IPS-NIHi7 (cell line): ENCODE measurements at regions not wholly inside any gene's neighbourhood (a gene's known extent, or its start where the extent isn't known, plus 50 kb on each side); places are given as distances from the start of the nearest gene placed in this dataset.
A peak's percentile ranks its signal among the peaks of the same experiment; 100 is the strongest.

Source experiments
- DNase-seq: peaks from one replicate; pipeline ENCODE4 v3.0.0; 2012; ENCODE audit warnings: mixed read lengths; ENCODE audit errors: extremely low spot score

DNA sequence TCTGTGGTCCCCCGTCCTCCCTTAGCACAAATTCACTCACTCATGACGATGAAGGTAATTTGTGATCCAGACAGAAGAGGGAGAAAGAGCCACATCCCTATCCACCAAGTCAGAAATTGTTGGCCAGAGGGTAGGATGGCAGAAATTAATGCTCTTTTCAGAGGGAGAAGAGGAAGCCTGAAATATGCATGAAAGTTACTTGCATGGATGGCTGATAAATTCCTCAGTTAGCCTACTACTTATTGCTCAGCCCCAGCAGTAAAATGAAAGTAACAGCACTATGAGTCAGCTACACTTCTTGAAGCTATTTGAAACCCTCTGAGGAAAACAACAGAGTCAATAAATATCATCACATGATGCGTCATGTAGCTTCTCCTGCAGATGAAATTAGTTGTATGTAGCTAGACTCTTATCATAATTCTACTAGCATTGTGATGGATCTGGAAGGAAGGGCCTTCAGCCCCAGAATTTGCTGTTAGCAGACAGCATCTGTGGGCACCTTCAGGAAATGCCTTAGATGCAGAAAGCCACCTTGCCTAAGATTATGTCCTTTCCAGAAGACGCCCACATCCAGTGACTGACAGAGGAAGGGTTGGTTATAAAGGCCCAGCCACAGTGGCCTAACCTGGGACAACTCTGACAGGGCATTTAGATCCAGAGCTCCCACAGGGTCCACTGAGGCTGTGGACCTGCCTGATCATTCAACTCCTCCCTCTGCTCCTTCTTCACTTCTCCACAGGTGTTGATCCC, 81.2 kb upstream of the CCDC112 start:
- DNase-seq, result no peak

DNA sequence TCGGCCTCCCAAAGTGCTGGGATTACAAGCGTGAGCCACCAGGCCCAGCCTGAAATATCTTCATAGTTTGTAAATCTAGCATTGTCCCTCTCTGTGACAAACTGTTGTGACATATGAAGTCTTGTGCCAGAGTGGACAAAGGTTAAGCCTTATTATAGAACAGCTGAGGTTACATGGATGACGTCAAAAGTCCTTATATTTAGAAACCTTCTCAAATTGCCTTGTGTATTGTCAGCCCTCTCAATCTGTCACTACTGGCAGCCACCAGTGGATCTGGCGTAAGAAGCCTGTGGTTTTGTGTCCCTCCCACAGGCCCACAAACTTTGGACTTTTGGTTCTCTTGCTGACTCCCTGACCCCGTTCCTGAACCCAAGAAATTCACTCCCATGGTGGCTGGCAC, 79.4 kb upstream of the CCDC112 start:
- no peak for DNase-seq

DNA sequence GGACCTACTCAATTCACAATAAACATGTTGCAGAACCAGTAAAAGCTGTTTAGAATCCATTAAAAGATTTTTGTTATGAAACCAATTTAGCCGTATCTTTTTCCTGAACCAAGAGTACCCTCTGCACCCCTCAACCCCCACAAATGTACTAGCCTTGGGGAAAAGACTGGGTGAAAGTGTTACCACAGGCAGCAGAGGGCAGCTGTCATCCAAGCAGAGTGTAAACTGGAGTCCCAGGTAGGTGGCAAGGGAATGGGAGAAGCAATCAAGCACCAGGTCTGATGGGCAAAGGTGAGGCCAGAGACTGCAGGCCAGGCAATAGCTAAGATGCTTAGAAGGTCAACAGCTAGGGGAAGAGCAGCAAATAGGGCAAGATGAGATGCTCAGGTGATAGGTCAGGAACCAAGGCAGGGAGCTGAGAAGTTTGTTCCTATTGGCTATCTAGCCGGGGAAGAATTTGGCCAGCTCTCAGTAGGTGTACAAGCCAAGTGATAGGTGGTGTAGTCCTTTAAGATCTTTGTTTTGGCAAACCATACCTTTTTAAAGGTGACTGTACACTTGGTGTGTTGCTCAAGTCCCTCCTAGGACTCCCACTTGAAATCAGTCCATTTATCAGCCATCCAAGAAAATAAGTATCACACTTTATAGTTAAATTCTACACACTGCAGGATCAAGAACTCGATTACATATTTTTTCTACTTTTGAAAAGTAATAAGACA, 77.8 kb upstream of the CCDC112 start:
- no peak for DNase-seq

DNA sequence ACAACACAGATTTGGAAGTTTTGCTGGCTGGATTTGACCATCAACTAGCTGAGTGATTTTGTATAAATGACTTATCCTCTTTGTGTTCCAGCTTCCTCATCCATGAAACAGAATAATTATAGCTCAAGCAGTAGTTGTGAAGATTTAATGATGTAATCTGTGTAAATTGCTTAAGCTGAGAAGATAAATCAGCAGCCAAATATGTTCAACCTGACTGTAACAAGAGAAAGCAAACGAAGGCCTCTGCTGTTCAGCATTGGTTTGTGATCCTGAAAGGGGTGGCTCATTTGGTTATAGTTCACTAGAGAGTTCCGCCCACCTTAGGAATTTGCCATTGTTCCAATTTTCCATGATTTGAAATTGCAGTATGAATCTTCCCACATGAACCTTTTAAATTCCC, 75.7 kb upstream of the CCDC112 start:
- no peak for DNase-seq

DNA sequence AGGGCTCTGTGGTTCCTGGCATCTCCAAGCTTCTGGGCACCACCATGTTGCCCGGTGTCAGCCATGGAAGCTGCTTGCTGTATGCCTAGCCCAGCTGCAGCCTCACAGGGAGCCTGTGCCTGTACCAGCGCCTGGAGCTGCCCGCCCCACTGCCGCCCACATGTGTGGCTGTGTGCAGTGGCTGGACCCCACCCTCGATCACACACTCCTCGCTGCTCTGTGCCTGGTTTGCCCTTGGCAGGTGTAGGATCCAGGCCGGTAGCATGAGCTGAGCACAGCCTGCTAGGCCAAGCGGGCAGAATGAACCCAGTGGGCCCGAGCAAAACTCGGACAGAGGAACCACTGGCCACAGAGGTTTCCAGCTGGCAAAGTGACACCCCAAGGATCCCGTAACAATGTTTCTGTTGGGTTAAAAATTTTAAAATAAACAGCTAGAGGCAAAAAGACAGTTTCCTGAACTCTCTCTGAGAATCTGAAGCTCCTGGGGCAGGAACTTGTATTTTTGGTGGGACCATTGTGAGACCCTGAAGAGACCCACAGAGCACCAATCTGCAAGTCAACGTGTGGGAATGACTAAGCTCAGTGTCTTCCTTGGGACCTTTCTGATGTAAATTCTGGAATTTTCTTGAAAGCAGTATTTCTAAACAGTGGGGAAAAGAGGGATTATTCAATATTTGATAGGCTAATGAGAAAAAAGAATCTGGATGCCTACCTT, 73.1 kb upstream of the CCDC112 start:
- DNase-seq, result peak; percentile 43

DNA sequence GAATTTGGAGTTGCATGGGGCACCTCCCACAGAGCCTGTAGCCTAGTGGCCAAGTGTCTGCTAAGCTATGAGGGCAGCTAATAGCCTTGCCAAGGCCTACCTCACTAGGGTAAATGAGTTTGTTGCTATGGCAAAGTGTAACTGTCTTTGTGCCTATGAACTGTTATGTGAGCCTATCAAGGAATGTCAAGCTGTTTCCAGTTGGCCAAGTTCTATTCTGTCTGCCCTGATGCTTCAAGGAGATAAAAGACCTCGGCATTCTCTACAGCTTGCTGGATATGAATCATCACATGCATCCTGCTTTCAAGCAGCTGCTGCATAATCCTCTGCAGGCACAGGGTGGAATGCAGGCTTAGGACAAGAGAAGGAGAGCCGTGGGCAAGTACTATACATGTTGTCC, 69.8 kb upstream of the CCDC112 start:
- peak; percentile 25 for DNase-seq

DNA sequence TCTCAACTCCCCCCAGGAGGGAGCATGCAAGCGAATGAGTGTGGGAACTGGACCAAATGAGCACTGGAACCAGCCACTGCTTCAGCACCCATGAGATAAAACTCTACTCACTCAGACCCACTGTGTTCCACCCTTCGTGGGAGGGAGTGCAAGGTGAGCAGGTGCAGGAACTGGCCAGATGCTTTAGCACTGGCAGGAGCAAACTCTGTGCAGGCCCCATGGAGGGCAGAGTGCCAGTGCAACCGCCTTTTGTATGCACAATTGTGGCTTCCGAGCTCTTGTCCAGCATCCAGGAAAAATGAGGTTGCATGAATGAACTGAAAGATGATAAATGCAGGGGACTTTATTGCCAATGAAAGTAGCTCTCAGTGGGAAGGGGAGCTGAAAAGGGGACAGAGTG, 67.4 kb upstream of the CCDC112 start:
- no peak for DNase-seq

DNA sequence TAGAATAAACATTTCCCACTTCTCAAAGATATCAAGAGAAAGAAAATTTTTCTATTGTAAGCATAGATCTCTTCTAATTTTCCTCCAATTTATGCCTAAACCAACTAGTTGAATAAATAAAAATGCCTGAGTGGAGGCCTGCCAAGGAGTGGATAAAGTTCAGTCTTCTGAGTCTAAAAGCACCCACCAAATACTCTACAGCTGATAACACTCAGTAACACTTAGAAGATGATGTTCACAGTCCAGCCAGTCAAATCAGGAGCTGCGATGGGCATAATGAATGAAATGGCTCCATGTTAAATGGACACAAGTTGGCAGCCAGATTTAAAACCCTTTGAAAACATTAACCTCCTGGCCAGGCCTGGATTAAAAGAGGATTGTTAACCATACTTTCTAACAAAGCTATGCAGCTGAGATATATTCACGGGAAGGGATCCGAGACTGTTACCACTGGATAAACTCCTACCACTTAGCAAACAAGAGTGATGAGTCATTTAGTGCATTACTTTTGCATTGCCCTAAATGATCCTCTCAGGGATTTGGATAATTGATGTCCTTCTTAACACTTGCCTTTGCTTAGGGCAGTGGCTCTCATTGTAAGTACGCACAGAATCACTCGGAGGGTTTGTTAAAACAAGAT, 63.7 kb upstream of the CCDC112 start:
- no peak for DNase-seq

DNA sequence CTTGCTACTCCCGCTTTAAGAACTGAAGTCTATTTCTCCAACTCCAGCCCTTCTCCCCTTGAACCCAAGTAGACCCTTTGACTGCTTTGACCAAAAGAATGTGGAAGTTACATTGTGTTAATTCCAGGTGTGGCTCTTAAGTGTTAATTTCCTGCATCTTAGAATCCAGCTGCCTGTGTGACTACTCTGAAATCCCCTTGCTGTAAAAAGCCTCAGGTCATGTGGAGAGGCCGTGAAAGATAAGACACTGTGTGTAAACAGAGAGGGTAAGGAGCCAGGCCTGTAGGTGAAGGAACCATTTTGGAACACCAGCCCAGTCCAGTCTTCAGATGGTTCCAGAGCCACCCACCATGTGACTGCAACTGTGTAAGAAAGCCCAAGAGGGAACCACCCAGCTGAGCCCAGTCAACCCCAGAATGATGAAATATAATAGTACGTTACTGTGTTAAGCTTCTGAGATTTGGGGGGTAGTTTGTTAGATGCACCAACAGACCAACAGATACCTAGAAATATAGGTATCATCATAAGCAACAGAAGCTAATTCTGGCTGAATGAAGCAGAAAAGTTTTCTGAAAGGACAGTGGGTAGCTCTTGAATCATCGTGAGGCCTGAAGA, 59.4 kb upstream of the CCDC112 start:
- no peak for DNase-seq

DNA sequence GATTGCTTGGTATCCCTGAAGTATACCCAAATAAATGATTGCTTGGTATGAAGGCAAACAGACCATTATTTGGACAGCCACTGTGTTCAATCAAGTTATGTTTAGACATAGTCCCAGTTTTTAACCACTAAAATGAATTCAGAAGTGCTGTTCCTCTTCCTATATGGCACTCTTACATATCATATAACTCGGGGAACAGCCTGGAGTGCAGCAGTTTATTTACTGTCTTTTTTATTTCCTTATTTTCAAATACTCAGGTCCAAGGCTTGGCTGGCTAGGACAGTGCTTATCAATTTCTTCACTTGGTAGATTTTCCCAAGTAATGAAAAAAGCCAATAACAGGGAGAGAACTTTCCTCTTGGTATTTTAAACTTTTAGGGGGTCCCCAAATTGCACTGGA, 58.6 kb upstream of the CCDC112 start:
- no peak for DNase-seq

DNA sequence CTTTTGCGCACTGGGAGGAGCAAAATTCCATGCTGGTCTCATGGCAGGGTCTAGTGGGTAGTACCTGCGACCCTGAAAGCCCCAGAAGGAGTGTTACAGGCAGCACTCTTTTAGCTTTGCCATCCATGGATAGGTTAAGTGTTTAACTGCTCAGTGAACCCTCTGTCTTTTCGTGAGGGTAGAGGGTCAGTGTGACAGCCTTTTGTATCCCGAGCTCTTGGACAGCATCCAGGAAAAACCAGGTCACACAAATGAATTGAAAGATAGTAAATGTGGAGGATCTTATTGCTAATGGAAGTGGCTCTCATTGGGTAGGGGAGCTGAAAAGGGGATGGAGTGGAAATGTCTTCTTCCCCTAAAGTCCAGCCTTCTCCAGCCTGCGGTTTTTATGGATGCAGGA, 57.8 kb upstream of the CCDC112 start:
- no peak for DNase-seq

DNA sequence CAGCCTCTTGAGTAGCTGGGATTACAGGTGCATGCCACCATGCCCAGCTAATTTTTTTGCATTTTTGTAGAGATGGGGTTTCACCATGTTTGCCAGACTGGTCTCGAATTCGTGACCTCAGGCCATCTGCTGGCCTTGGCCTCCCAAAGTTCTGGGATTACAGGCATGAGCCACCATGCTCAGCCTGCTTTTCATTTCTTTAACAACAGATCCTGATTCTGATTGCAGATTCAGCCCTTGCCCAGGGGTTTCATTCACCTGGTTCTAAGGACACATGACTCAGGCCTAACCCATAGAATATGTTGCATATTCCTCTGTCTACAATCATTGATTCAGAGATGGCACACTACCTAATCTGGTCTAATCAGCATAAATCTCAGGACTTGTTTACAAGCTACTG, 56.1 kb upstream of the CCDC112 start:
- DNase-seq, result no peak

DNA sequence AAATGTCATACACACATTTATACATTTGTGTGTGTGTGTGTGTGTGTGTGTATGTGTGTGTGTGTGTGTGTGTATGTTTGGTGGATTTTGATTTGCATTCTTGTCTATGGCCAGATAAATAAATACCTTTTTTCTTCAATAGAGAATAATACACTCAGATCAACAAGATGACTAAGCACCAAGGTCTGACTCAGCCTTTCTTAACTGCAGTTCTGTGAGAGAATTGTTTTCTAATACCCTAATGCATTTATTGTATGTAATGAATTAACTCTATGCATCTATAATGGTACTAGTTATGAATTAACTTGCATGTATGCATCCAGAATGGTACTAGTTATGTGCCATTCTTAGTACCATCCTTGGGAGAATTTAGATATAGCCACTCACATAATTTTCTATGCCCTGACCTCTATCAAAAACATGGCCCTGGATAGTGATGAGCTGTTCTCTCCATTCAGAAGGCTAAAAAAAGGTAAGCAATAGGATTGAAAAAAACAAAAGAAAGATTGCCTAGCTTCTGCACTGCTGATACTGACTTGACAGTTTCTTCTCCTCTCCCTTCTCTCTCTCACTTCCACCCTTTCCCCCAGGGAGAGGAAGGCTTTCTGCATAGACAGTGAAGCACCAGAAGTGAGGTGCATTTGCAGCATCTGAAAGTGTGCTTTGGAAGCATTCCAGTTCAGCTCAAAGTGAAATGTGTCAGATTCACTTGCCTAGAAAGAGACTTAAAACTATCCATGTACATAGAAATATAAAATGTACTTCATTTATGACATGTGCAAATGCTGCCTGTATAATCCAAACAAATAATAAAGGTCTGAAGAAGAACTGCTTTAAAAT, 55.1 kb upstream of the CCDC112 start:
- no peak for DNase-seq

DNA sequence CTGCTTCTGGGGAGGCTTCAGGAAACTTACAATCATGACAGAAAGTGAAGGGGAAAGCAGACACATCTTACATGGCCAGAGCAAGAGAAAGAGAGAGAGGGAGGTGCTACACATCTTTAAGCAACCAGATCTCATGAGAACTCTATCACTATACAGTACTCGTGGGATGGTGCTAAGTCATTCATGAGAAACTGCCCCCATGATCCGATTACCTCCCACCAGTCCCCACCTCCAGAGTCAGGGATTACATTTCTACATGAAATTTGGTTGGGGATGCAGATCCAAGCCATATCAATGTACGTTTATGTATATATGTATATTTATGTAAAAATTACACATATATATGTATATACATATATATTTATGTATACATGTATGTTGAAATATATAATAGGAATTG, 54.4 kb upstream of the CCDC112 start:
- DNase-seq, result no peak

DNA sequence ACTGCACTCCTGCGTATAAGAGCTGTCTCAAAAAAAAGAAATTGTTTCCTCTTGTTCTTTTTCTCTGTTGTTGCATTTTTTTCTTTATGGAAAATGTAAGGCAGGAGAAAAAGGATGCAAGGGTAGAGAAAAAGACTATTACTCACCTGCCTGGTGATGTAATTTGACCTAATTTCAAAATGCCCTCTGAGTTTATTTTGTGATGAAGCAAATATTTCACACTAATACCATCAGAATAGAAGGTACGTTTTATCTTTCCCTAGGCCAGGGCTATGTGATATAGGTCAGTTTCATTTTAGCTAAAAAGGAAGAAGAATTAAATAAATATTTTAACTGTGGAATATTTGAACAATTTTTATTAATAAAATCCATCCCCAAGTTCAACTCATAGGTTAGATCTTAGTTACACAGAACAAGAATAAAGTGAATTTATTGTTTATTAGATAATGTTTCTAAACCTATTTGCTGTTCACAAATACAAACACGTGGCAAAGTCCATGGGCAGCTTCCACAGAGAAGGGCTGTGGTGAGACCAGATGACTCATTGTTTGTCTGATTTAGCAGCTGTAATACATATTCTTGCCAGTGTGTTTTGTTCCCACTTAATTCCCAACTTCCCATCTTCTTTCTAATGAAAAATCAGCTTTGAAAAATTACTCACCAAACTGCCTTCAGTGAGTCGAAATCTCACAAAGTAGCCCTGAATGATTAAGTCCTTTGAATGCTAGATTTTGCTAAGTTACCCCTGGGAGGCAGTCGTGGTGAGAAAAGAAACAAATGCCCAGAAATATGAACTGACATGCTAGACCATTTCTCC, 52.8 kb upstream of the CCDC112 start:
- no peak for DNase-seq

DNA sequence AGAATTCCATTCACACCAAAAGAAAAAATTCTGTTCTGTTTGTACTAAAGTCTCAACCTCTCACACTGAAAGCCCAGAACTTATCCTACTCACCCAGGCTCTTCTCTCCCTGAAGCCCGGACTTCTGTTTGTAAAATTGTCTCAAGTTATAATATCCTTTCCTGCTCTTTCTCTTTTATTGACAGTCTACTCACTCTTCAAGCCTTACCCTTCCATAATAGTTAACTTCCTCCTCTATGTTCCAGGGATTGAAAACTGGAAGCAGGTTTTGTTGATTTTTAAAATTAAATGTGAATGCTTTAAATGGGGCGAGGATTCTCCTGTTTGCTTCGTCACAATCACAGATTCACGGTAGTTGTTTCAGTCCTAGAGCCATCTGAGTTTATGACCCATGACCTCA, 51.7 kb upstream of the CCDC112 start:
- DNase-seq, result no peak
